ENCODE measurements at regions not wholly inside any gene's neighbourhood (a gene's known extent, or its start where the extent isn't known, plus 50 kb on each side); places are given as distances from the start of the nearest gene placed in this dataset.

GRCh38 chr6:90790696-90791095, 203.8 kb upstream of the MAP3K7 start:
- TF ChIP-seq POLR2A (IDR thresholded peaks at IDR 0.05; ENCODE audit: low read depth, low read length) (no peak), KDM1A (IDR thresholded peaks at IDR 0.05; ENCODE audit: borderline replicate concordance) (no peak), ATF7 (IDR thresholded peaks at IDR 0.05; ENCODE audit: low read depth) (no peak), BCLAF1 (IDR thresholded peaks at IDR 0.05) (no peak), CTCF (IDR thresholded peaks at IDR 0.05 in 2 of 3, conservative IDR thresholded peaks at IDR 0.05 in 1 of 3; ENCODE audit: control insufficient read depth in 2 of 3, extremely low read depth in 1 of 3, insufficient read depth in 1 of 3, low read depth in 3 of 3, low read length in 3 of 3) (no peak)

All from GM12878 (cell line).